Astrocyte of the cerebellum (primary cell): ENCODE measurements at regions not wholly inside any gene's neighbourhood (a gene's known extent, or its start where the extent isn't known, plus 50 kb on each side); places are given as distances from the start of the nearest gene placed in this dataset.
"Not testable (repeated sequence)": the region's sequence is repeated elsewhere in the genome, so short reads cannot be mapped to it uniquely, and the experiment has no call there.

ENCODE experiments used
- DNase-seq: peaks from one replicate; pipeline ENCODE4 v3.0.0-alpha.2; 2011; ENCODE audit warnings: low read depth
- H3K4me3 ChIP-seq: 2 replicates; pipeline ENCODE4 v1.5.1; 2011; ENCODE audit warnings: mild to moderate bottlenecking, low read depth, low read length, moderate library complexity
- in situ Hi-C: cut with HindIII; loops from 2 replicates; pipeline ENCODE4 v1.10.0; 2017; ENCODE audit warnings: low sequenced_read_pairs
- TF ChIP-seq, protein P1 (sequence below): IDR thresholded peaks from 2 replicates; pipeline ENCODE4 v1.5.1; 2012; ENCODE audit warnings: low read length, low read depth, moderate library complexity, mild to moderate bottlenecking; ENCODE audit errors: missing control alignments

DNA sequence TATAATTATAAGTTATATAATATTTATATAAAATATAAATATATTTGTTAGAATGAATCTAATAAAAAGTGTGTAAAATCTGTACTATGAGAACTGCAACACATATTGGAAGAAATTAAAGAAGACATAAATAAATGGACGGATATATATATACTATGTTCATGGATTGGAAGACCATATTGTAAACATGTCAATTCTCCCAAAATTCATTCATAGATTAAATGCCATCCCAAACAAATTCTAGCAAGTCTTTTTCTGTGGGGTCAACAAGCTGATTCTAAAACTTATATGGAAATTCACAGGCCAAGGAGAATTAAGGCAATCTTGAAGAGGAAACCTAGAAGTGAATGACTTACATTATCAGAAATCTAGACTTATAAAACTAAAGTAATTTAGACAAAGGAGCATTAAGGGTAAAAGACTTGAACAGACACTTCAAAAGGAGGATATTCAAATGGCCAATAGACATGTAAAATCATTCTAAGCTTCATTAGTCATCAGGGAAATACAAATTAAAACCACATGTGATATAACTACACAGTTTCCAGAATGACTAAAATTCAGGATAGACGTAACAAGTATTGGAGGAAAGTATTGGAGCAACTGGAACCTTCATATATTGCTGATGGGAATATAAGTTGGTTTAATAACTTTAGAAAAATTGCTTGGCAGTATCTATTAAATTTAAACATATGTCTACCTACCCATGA, 225.9 kb downstream of the EMX2 start:
- DNase-seq: no peak
- no peak overlapping the region for H3K4me3 ChIP-seq
- in situ Hi-C loops: no loop called here
- TF ChIP-seq, protein P1, sequence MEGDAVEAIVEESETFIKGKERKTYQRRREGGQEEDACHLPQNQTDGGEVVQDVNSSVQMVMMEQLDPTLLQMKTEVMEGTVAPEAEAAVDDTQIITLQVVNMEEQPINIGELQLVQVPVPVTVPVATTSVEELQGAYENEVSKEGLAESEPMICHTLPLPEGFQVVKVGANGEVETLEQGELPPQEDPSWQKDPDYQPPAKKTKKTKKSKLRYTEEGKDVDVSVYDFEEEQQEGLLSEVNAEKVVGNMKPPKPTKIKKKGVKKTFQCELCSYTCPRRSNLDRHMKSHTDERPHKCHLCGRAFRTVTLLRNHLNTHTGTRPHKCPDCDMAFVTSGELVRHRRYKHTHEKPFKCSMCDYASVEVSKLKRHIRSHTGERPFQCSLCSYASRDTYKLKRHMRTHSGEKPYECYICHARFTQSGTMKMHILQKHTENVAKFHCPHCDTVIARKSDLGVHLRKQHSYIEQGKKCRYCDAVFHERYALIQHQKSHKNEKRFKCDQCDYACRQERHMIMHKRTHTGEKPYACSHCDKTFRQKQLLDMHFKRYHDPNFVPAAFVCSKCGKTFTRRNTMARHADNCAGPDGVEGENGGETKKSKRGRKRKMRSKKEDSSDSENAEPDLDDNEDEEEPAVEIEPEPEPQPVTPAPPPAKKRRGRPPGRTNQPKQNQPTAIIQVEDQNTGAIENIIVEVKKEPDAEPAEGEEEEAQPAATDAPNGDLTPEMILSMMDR: no peak

DNA sequence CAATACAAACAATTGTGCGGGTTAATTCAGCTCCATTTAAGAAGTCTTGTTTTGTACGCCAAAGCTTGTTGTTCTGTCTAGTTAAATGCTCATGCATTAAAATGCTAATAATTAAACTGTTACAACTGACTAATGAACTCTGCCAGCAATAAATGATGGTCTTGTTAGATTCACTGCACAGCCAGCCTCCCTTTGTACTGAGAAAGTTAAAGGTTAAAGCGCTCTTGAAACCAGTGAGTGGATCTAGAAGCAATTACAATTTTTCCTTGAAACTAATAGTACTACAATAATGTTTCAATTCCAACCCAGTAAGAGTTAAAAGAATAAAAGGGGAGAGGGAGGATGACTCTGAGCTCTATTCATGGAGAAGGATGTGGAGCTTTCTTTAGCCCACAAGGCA, 233.0 kb downstream of the EMX2 start:
- DNase-seq: no peak
- TF ChIP-seq, protein P1: no peak
- no peak overlapping the region for H3K4me3 ChIP-seq
- in situ Hi-C loops: loop anchor here (10.0 kb wide), 1 partner anchor 49 kb away; no protein-coding TSS in a partner anchor

DNA sequence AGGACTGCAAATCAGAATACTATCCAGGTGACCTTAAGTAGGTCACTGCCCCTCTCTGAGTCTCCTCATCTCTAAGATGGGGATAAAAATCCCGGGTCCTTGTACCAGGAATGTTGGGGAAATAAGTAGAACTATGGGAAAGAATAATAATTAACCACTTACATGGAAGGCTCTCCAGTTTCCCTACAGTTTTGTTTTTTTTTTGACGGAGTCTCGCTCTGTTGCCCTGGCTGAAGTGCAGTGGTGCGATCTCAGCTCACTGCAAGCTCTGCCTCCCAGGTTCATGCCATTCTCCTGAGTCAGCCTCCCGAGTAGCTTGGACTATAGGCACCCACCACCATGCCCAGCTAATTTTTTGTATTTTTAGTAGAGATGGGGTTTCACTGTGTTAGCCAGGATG, 234.7 kb downstream of the EMX2 start:
- not testable (repeated sequence) for DNase-seq, H3K4me3 ChIP-seq
- in situ Hi-C loops: loop anchor here (10.0 kb wide), 1 partner anchor 48 kb away; no protein-coding TSS in a partner anchor

DNA sequence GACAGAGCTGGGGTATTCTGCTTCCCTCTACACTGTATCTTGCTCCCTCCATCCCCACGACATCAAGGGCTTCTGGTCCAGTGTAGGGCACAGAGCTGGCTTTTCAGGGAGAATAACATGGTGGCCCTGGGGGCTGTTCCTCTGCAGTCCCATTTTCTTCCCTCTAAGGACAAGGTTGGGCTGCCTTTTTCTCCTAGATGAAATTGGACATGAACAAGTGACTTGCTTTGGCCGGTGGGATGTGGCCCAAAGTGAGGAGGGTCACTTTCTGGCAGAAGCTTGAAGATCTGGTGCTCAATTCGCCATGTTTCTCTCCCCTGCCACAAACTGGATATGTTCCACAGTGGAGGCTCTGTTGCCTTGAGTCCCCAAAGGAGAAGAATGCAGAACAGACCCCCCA, 235.7 kb downstream of the EMX2 start:
- no peak for DNase-seq
- in situ Hi-C loops: loop anchor here (10.0 kb wide), 1 partner anchor 47 kb away; no protein-coding TSS in a partner anchor
- TF ChIP-seq, protein P1: no peak

DNA sequence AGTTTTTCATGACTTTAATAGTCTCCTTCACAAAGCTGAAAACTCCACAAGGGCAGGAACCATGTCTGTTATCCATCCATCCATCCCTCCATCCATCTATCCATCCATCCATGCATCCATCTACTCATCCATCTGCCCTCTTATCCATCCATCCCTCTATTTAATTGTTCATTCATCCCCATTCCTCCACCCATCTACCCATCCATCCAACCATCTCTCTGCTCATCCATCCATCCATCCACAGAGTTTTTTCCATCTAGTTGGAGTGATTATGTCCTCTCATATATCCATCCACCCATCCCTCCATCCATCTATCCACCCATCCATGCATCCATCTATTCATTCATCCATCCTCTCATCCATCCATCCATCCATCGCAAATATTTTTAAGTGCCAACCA, 237.9 kb downstream of the EMX2 start:
- in situ Hi-C loops: no loop called here
- TF ChIP-seq, protein P1: no peak
- no peak for DNase-seq
- H3K4me3 ChIP-seq: no peak overlapping the region

More for the DNA sequence above, 235.7 kb downstream of the EMX2 start:
- no peak overlapping the region for H3K4me3 ChIP-seq

DNA sequence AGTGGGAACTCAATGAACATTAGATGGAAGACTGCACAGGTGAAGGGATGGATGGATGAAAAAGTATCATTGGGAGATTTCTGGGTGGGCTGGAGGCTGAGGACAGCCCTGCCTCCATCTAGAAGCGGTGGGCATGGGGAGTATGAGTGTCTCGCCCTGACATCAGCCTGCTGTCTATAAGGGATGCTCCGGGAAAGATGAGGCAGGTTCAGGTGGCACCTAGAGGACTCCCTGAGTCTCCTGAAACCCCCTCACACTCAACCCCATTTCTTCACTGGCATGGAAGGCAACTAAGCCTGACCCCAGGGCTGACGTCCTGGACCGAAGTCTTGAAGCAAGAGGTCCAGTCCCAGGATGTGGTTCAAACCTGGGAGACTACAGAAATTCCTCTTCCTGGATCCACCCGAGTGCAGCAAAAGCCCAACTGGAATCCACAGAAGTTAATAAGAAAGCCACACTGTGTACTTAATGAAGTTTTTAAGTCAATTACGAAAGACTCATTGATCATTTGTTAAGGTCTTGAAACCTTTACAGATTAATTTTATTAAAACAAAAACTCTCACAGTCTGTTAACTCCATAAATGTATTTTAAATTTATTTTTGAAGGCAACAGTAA, 238.8 kb downstream of the EMX2 start:
- no peak overlapping the region for H3K4me3 ChIP-seq
- TF ChIP-seq, protein P1: no peak
- in situ Hi-C loops: no loop called here
- no peak for DNase-seq

DNA sequence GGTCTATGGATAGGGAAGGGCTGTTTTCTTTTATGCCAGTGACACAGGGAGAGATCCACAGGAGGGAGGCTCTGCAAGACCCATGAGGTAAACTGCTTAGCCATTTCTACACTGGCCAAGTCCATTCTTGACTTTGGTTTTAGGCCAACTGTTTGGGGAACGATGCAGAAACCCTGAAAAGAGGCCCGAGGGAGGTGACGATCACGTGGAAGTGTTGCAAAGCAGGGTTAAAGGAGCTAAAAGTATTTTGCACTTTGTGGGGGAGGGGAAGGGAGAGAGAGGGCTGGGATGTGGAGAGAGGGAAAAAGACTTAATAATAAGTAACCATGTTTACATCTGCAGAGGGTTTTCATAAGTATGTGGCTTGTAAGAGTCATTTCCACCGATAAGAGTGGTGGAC, 239.7 kb downstream of the EMX2 start:
- in situ Hi-C loops: no loop called here
- H3K4me3 ChIP-seq: no peak overlapping the region
- DNase-seq: no peak
- TF ChIP-seq, protein P1: no peak
